BLaER1 treated with 17β-estradiol and CSF1 and Interleukin-3, amounts not matched to agents 10 nM and 100 nM (cell line): ENCODE measurements at regions not wholly inside any gene's neighbourhood (a gene's known extent, or its start where the extent isn't known, plus 50 kb on each side); places are given as distances from the start of the nearest gene placed in this dataset.
A peak's percentile ranks its signal among the peaks of the same experiment; 100 is the strongest.

Experiments used
- H3K27ac ChIP-seq, 11 experiments: shearing (Covaris generic); formaldehyde crosslinking; 2 replicates each; pipeline ENCODE4 v1.8.1; 2022
- H3K27me3 ChIP-seq, 11 experiments: shearing (Covaris generic); formaldehyde crosslinking; 2 replicates each; pipeline ENCODE4 v1.8.1; 2022
- H3K36me3 ChIP-seq, 11 experiments: shearing (Covaris generic); formaldehyde crosslinking; 2 replicates each; pipeline ENCODE4 v1.8.1; 2022
- H3K4me1 ChIP-seq, 10 experiments: shearing (Covaris generic); formaldehyde crosslinking; 2 replicates each; pipeline ENCODE4 v1.8.1; 2022
- H3K4me2 ChIP-seq, 11 experiments: shearing (Covaris generic); formaldehyde crosslinking; 2 replicates each; pipeline ENCODE4 v1.8.1; 2022
- H3K4me3 ChIP-seq, 10 experiments: shearing (Covaris generic); formaldehyde crosslinking; 2 replicates each; pipeline ENCODE4 v1.8.1; 2022
- H3K9ac ChIP-seq, 11 experiments: shearing (Covaris generic); formaldehyde crosslinking; 2 replicates each; pipeline ENCODE4 v1.8.1; 2022
- H3K9me3 ChIP-seq, 11 experiments: shearing (Covaris generic); formaldehyde crosslinking; replicated peaks in 1 of 11; 2 replicates each; pipeline ENCODE4 v1.8.1; 2022
- H4K20me1 ChIP-seq, 11 experiments: shearing (Covaris generic); formaldehyde crosslinking; 2 replicates each; pipeline ENCODE4 v1.8.1; 2022
- Cebpa-rat ChIP-seq, 11 experiments: shearing (Covaris generic); IDR thresholded peaks; 2 replicates each; pipeline ENCODE4 v1.8.1; 2022

GRCh38 chr22:46060292-46061123 is 83.5 kb upstream of the WNT7B start:
- Histone ChIP-seq H3K27me3 (peaks cover 10 to 35% (median 29%) of the 10 kb centered on the region in 11 experiments), H3K4me1 (peaks cover 41 to 72% (median 60%) of the 10 kb centered on the region in 10 experiments), H3K27ac (no peak overlapping the region), H3K36me3 (0 out of 22 replicates have a peak, but pooled peaks cover 0 to 4% (median 0%) of the 10 kb centered on the region in 11 experiments), H3K9me3 (no peaks in the 10 kb centered on the region), H3K9ac (no peak overlapping the region), H3K4me2 (no peak overlapping the region), H4K20me1 (peaks cover 0 to 8% (median 0%) of the 10 kb centered on the region in 11 experiments; a peak in 3 of 22 replicates), H3K4me3 (no peak overlapping the region)
- TF ChIP-seq Cebpa-rat (IDR thresholded peaks at IDR 0.05): no peak

GRCh38 chr22:46061124-46061500 is 84.2 kb upstream of the WNT7B start:
- H3K4me2 ChIP-seq: no peak overlapping the region
- no peak overlapping the region for H3K4me3 ChIP-seq
- TF ChIP-seq Cebpa-rat (IDR thresholded peaks at IDR 0.05): no peak
- peaks cover 0 to 8% (median 0%) of the 10 kb centered on the region in 11 experiments; a peak in 3 of 22 replicates for H4K20me1 ChIP-seq
- no peak overlapping the region for H3K27ac ChIP-seq
- H3K9me3 ChIP-seq: no peaks in the 10 kb centered on the region
- H3K4me1 ChIP-seq: peaks cover 39 to 66% (median 55%) of the 10 kb centered on the region in 10 experiments
- H3K36me3 ChIP-seq: 0 out of 22 replicates have a peak, but pooled peaks cover 0 to 4% (median 0%) of the 10 kb centered on the region in 11 experiments
- peaks cover 16 to 41% (median 35%) of the 10 kb centered on the region in 11 experiments for H3K27me3 ChIP-seq
- H3K9ac ChIP-seq: no peak overlapping the region

GRCh38 chr22:46061501-46062231 is 84.7 kb upstream of the WNT7B start:
- H3K27me3 ChIP-seq: peaks cover 21 to 46% (median 41%) of the 10 kb centered on the region in 11 experiments
- TF ChIP-seq Cebpa-rat (IDR thresholded peaks at IDR 0.05): no peak
- H3K4me2 ChIP-seq: no peak overlapping the region
- 0 out of 22 replicates have a peak, but pooled peaks cover 0 to 4% (median 0%) of the 10 kb centered on the region in 11 experiments for H3K36me3 ChIP-seq
- H3K4me3 ChIP-seq: no peak overlapping the region
- peaks cover 0 to 8% (median 0%) of the 10 kb centered on the region in 11 experiments; a peak in 3 of 22 replicates for H4K20me1 ChIP-seq
- no peak overlapping the region for H3K9ac ChIP-seq
- H3K27ac ChIP-seq: no peak overlapping the region
- peaks cover 39 to 63% (median 53%) of the 10 kb centered on the region in 10 experiments for H3K4me1 ChIP-seq
- H3K9me3 ChIP-seq: no peaks in the 10 kb centered on the region

- H4K20me1 ChIP-seq: peaks cover 0 to 8% (median 0%) of the 10 kb centered on the region in 11 experiments; a peak in 3 of 22 replicates
- H3K27ac ChIP-seq: no peak overlapping the region
- H3K36me3 ChIP-seq: 0 out of 22 replicates have a peak, but pooled peaks cover 0 to 4% (median 0%) of the 10 kb centered on the region in 11 experiments
- no peak for TF ChIP-seq Cebpa-rat (IDR thresholded peaks at IDR 0.05)
- H3K4me3 ChIP-seq: no peak overlapping the region
- peaks cover 39 to 63% (median 53%) of the 10 kb centered on the region in 10 experiments for H3K4me1 ChIP-seq
- no peaks in the 10 kb centered on the region for H3K9me3 ChIP-seq
- H3K27me3 ChIP-seq: peaks cover 26 to 52% (median 46%) of the 10 kb centered on the region in 11 experiments
- no peak overlapping the region for H3K4me2 ChIP-seq
- H3K9ac ChIP-seq: no peak overlapping the region
Measured at GRCh38 chr22:46062232-46062615, 85.3 kb upstream of the WNT7B start.

GRCh38 chr22:46062971-46063631 is 86.1 kb upstream of the WNT7B start:
- H3K27ac ChIP-seq: no peak overlapping the region
- H3K9ac ChIP-seq: peak overlapping the region in 3 of 11 experiments; percentile 13 to 36 (median 26); a peak in 1 of 22 replicates
- H3K9me3 ChIP-seq: no peaks in the 10 kb centered on the region
- no peak for TF ChIP-seq Cebpa-rat (IDR thresholded peaks at IDR 0.05)
- peaks cover 0 to 8% (median 0%) of the 10 kb centered on the region in 11 experiments; a peak in 3 of 22 replicates for H4K20me1 ChIP-seq
- H3K4me2 ChIP-seq: peak overlapping the region in 7 of 11 experiments; percentile 2 to 50 (median 34); a peak in 11 of 22 replicates
- H3K27me3 ChIP-seq: peaks cover 34 to 60% (median 55%) of the 10 kb centered on the region in 11 experiments
- 0 out of 22 replicates have a peak, but pooled peaks cover 0 to 4% (median 0%) of the 10 kb centered on the region in 11 experiments for H3K36me3 ChIP-seq
- no peak overlapping the region for H3K4me3 ChIP-seq
- peaks cover 38 to 62% (median 53%) of the 10 kb centered on the region in 10 experiments for H3K4me1 ChIP-seq

GRCh38 chr22:46063846-46064227 is 86.5 kb upstream of the PPARA start:
- H3K4me3 ChIP-seq: no peak overlapping the region
- H4K20me1 ChIP-seq: peaks cover 0 to 8% (median 0%) of the 10 kb centered on the region in 11 experiments; a peak in 4 of 22 replicates
- H3K9ac ChIP-seq: peak overlapping the region in 2 of 11 experiments; percentile 13 to 36; a peak in 1 of 22 replicates
- TF ChIP-seq Cebpa-rat (IDR thresholded peaks at IDR 0.05): no peak
- H3K36me3 ChIP-seq: 0 out of 22 replicates have a peak, but pooled peaks cover 0 to 4% (median 0%) of the 10 kb centered on the region in 11 experiments
- no peaks in the 10 kb centered on the region for H3K9me3 ChIP-seq
- H3K4me1 ChIP-seq: peaks cover 30 to 62% (median 52%) of the 10 kb centered on the region in 10 experiments
- H3K27me3 ChIP-seq: peaks cover 42 to 68% (median 63%) of the 10 kb centered on the region in 11 experiments
- H3K4me2 ChIP-seq: peak overlapping the region in 4 of 11 experiments; percentile 34 to 50 (median 42); a peak in 7 of 22 replicates
- H3K27ac ChIP-seq: no peak overlapping the region

- Histone ChIP-seq H3K27ac (no peak overlapping the region), H3K36me3 (0 out of 22 replicates have a peak, but pooled peaks cover 0 to 4% (median 0%) of the 10 kb centered on the region in 11 experiments), H3K27me3 (peaks cover 47 to 73% (median 68%) of the 10 kb centered on the region in 11 experiments), H4K20me1 (peaks cover 0 to 12% (median 4%) of the 10 kb centered on the region in 11 experiments; a peak in 5 of 22 replicates), H3K4me1 (peaks cover 26 to 61% (median 53%) of the 10 kb centered on the region in 10 experiments), H3K4me3 (no peak overlapping the region), H3K9ac (no peak overlapping the region), H3K9me3 (no peaks in the 10 kb centered on the region), H3K4me2 (peak overlapping the region in 6 of 11 experiments; percentile 6 to 39 (median 18); a peak in 8 of 22 replicates)
- no peak for TF ChIP-seq Cebpa-rat (IDR thresholded peaks at IDR 0.05)
Measured at GRCh38 chr22:46064228-46064965, 85.9 kb upstream of the PPARA start.
